ENCODE measurements at regions not wholly inside any gene's neighbourhood (a gene's known extent, or its start where the extent isn't known, plus 50 kb on each side); places are given as distances from the start of the nearest gene placed in this dataset.
"Not testable (repeated sequence)": the region's sequence is repeated elsewhere in the genome, so short reads cannot be mapped to it uniquely, and the experiment has no call there.

- DNase-seq, result no peak
Measured at GRCh38 chr14:55769877-55770276, 189.9 kb downstream of the KTN1 start.

GRCh38 chr14:55771242-55771981 is 191.4 kb downstream of the KTN1 start:
- DNase-seq, result no peak

- DNase-seq, result no peak
Measured at GRCh38 chr14:55772486-55772885, 192.5 kb downstream of the KTN1 start.

- no peak for DNase-seq
Measured at GRCh38 chr14:55773312-55773711, 193.3 kb downstream of the KTN1 start.

- DNase-seq, result no peak
Measured at GRCh38 chr14:55773984-55774545, 194.1 kb downstream of the KTN1 start.

- no peak for DNase-seq
Measured at GRCh38 chr14:55777877-55778276, 197.9 kb downstream of the KTN1 start.

- DNase-seq, result no peak
Measured at GRCh38 chr14:55780156-55780946, 200.3 kb downstream of the KTN1 start.

- no peak for DNase-seq
Measured at GRCh38 chr14:55781046-55781445, 201.0 kb downstream of the KTN1 start.

GRCh38 chr14:55782166-55782565 is 202.2 kb downstream of the KTN1 start:
- DNase-seq, result no peak

GRCh38 chr14:55789406-55789805 is 209.4 kb downstream of the KTN1 start:
- no peak for DNase-seq

- no peak for DNase-seq
Measured at GRCh38 chr14:55794655-55795595, 214.9 kb downstream of the KTN1 start.

- not testable (repeated sequence) for DNase-seq
Measured at GRCh38 chr14:55796513-55796912, 216.5 kb downstream of the KTN1 start.

- no peak for DNase-seq
Measured at GRCh38 chr14:55798406-55798805, 218.4 kb downstream of the KTN1 start.

GRCh38 chr14:55799508-55800095 is 219.6 kb downstream of the KTN1 start:
- DNase-seq, result no peak

- no peak for DNase-seq
Measured at GRCh38 chr14:55800156-55800785, 220.3 kb downstream of the KTN1 start.

- DNase-seq, result no peak
Measured at GRCh38 chr14:55801121-55801520, 221.1 kb downstream of the KTN1 start.

GRCh38 chr14:55802986-55803872 is 223.2 kb downstream of the KTN1 start:
- DNase-seq, result no peak

- no peak for DNase-seq
Measured at GRCh38 chr14:55803873-55804553, 224.0 kb downstream of the KTN1 start.

GRCh38 chr14:55805250-55805649 is 225.2 kb downstream of the KTN1 start:
- DNase-seq, result no peak
